ENCODE measurements at regions not wholly inside any gene's neighbourhood (a gene's known extent, or its start where the extent isn't known, plus 50 kb on each side); places are given as distances from the start of the nearest gene placed in this dataset.

- no peak for TF ChIP-seq CTCF (IDR thresholded peaks at IDR 0.05; ENCODE audit: poor library complexity)
- no peak for TF ChIP-seq EZH2 (IDR thresholded peaks at IDR 0.05; ENCODE audit: borderline replicate concordance)
Observed at GRCh38 chr21:27771938-27772483, 805.1 kb upstream of the ADAMTS5 start.
